WTC11 (cell line): ENCODE measurements at regions not wholly inside any gene's neighbourhood (a gene's known extent, or its start where the extent isn't known, plus 50 kb on each side); places are given as distances from the start of the nearest gene placed in this dataset.

Experiments
- ATAC-seq: fragments of 200-7000 bp; cut with Tn5 transposase; 2 replicates; pipeline ENCODE4 v1.10.0; 2021; ENCODE audit warnings: mild to moderate bottlenecking, moderate library complexity
- CTCF ChIA-PET: fragments of 300-600 bp; sonication (Branson Sonifier 250); formaldehyde crosslinking; loops from one replicate; lab custom pipeline; 2021; ENCODE audit warnings: antibody characterized with exemption; lab: Charles Lee
- POLR2A ChIA-PET: fragments of 350-600 bp; sonication (Branson Sonifier 250); formaldehyde crosslinking; loops from one replicate; lab custom pipeline; 2021; ENCODE audit warnings: antibody characterized with exemption; lab: Charles Lee
- DNase-seq: peaks from one replicate; pipeline ENCODE4 v3.0.0; 2021; ENCODE audit warnings: low spot score
- H3K27ac Mint-ChIP-seq: 2 replicates; pipeline ENCODE4 v1.8.0; 2021; ENCODE audit warnings: mixed read lengths
- H3K27me3 Mint-ChIP-seq: 2 replicates; pipeline ENCODE4 v1.8.0; 2021; ENCODE audit warnings: low read depth, mild to moderate bottlenecking, moderate library complexity, mixed read lengths
- H3K36me3 Mint-ChIP-seq: 2 replicates; pipeline ENCODE4 v1.8.0; 2021; ENCODE audit warnings: mixed read lengths
- H3K4me1 Mint-ChIP-seq: 2 replicates; pipeline ENCODE4 v1.8.0; 2022; ENCODE audit warnings: mixed read lengths
- H3K4me3 Mint-ChIP-seq: 2 replicates; pipeline ENCODE4 v1.8.0; 2021; ENCODE audit warnings: mild to moderate bottlenecking, moderate library complexity, mixed read lengths
- H3K9me3 Mint-ChIP-seq: 2 replicates; pipeline ENCODE4 v1.8.0; 2021; ENCODE audit warnings: mixed read lengths
- CREB1 ChIP-seq: sonication (generic); formaldehyde crosslinking; IDR thresholded peaks from 2 replicates; pipeline ENCODE4 v1.8.0; 2023; ENCODE audit warnings: mild to moderate bottlenecking, missing genetic modification reagents
- EMX1 ChIP-seq: fragments of 250-450 bp; sonication (Bioruptor Pico); IDR thresholded peaks from 2 replicates; pipeline ENCODE4 v1.8.0; 2021; ENCODE audit warnings: mild to moderate bottlenecking
- ESRRA ChIP-seq: sonication (generic); formaldehyde crosslinking; IDR thresholded peaks from 2 replicates; pipeline ENCODE4 v1.8.1; 2022; ENCODE audit warnings: mild to moderate bottlenecking, missing genetic modification reagents, borderline replicate concordance
- JUN ChIP-seq: sonication (generic); formaldehyde crosslinking; IDR thresholded peaks from 2 replicates; pipeline ENCODE4 v1.8.0; 2023; ENCODE audit warnings: mild to moderate bottlenecking, missing genetic modification reagents
- MXD4 ChIP-seq: fragments of 250-450 bp; sonication (Bioruptor Pico); IDR thresholded peaks from 2 replicates; pipeline ENCODE4 v1.8.0; 2021; ENCODE audit warnings: mild to moderate bottlenecking, moderate library complexity, borderline replicate concordance
- NFYB ChIP-seq: sonication (generic); formaldehyde crosslinking; conservative IDR thresholded peaks from 2 replicates; pipeline ENCODE4 v1.8.0; 2022; ENCODE audit warnings: low read depth, missing genetic modification reagents
- SOX15 ChIP-seq: fragments of 250-450 bp; sonication (Bioruptor Pico); IDR thresholded peaks from 2 replicates; pipeline ENCODE4 v1.9.0; 2021; ENCODE audit warnings: mild to moderate bottlenecking
- TCF7 ChIP-seq: sonication (generic); formaldehyde crosslinking; IDR thresholded peaks from 2 replicates; pipeline ENCODE4 v1.8.0; 2022; ENCODE audit warnings: mild to moderate bottlenecking, low read depth, missing genetic modification reagents, moderate library complexity
- TEAD1 ChIP-seq: sonication (generic); formaldehyde crosslinking; IDR thresholded peaks from 2 replicates; pipeline ENCODE4 v1.8.0; 2022; ENCODE audit warnings: mild to moderate bottlenecking, missing genetic modification reagents
- ZNF416 ChIP-seq: fragments of 250-450 bp; sonication (Bioruptor Pico); IDR thresholded peaks from 2 replicates; pipeline ENCODE4 v1.9.0; 2021; ENCODE audit warnings: mild to moderate bottlenecking, inconsistent platforms
- TF ChIP-seq, protein P1 (sequence below): sonication (generic); formaldehyde crosslinking; IDR thresholded peaks from 2 replicates; pipeline ENCODE4 v1.8.0; 2022; ENCODE audit warnings: mild to moderate bottlenecking, missing genetic modification reagents
- TF ChIP-seq, protein P2 (sequence below): sonication (generic); formaldehyde crosslinking; conservative IDR thresholded peaks from 2 replicates; pipeline ENCODE4 v1.8.1; 2022; ENCODE audit warnings: mild to moderate bottlenecking, missing genetic modification reagents
- TF ChIP-seq, protein P3 (sequence below): sonication (generic); formaldehyde crosslinking; IDR thresholded peaks from 2 replicates; pipeline ENCODE4 v1.8.0; 2022; ENCODE audit warnings: missing genetic modification reagents
- TF ChIP-seq, protein P4 (sequence below): sonication (generic); formaldehyde crosslinking; IDR thresholded peaks from 2 replicates; pipeline ENCODE4 v1.8.1; 2023; ENCODE audit warnings: mild to moderate bottlenecking, missing genetic modification reagents, moderate library complexity
- TF ChIP-seq, protein P5 (sequence below): fragments of 250-450 bp; sonication (Bioruptor Pico); conservative IDR thresholded peaks from 2 replicates; pipeline ENCODE4 v1.9.0; 2021; ENCODE audit warnings: mild to moderate bottlenecking
- TF ChIP-seq, protein P6 (sequence below): fragments of 200-600 bp; IDR thresholded peaks from 2 replicates; pipeline ENCODE4 v1.8.0; 2022; ENCODE audit warnings: antibody characterized with exemption

DNA sequence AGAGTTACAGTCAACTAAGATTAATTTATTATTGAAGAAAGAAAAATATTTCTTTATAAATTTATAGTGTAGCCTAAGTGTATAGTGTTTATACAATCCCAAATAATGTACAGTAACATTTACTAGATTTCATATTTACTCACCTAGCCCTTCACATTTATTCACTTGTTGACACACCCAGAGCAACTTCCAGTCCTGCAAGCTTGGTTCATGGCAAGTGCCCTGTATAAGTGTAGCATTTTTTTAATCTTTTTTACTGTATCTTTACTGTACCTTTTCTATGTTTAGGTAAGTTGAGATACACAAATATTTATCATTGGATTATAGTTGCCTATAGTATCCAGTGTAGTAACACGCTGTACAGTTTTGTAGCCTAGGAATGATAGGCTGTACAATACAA lies 119.9 kb downstream of the SPATA31D1 start:
- H3K4me1 Mint-ChIP-seq, result peaks cover 16% of the 10 kb centered on the region
- H3K27ac Mint-ChIP-seq, result no peak overlapping the region; the same call in 1 of the 2 replicates
- no peak for TF ChIP-seq TCF7 (CRISPR knock-in tag)
- TF ChIP-seq CREB1 (CRISPR knock-in tag), result no peak
- no peak for TF ChIP-seq ZNF416
- TF ChIP-seq, protein P1, sequence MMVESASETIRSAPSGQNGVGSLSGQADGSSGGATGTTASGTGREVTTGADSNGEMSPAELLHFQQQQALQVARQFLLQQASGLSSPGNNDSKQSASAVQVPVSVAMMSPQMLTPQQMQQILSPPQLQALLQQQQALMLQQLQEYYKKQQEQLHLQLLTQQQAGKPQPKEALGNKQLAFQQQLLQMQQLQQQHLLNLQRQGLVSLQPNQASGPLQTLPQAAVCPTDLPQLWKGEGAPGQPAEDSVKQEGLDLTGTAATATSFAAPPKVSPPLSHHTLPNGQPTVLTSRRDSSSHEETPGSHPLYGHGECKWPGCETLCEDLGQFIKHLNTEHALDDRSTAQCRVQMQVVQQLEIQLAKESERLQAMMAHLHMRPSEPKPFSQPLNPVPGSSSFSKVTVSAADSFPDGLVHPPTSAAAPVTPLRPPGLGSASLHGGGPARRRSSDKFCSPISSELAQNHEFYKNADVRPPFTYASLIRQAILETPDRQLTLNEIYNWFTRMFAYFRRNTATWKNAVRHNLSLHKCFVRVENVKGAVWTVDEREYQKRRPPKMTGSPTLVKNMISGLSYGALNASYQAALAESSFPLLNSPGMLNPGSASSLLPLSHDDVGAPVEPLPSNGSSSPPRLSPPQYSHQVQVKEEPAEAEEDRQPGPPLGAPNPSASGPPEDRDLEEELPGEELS (CRISPR knock-in tag), result no peak
- TF ChIP-seq MXD4 (CRISPR knock-in tag), result no peak
- no peak for TF ChIP-seq EMX1 (CRISPR knock-in tag)
- TF ChIP-seq, protein P2, sequence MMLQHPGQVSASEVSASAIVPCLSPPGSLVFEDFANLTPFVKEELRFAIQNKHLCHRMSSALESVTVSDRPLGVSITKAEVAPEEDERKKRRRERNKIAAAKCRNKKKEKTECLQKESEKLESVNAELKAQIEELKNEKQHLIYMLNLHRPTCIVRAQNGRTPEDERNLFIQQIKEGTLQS (CRISPR knock-in tag), result no peak
- TF ChIP-seq, protein P3, sequence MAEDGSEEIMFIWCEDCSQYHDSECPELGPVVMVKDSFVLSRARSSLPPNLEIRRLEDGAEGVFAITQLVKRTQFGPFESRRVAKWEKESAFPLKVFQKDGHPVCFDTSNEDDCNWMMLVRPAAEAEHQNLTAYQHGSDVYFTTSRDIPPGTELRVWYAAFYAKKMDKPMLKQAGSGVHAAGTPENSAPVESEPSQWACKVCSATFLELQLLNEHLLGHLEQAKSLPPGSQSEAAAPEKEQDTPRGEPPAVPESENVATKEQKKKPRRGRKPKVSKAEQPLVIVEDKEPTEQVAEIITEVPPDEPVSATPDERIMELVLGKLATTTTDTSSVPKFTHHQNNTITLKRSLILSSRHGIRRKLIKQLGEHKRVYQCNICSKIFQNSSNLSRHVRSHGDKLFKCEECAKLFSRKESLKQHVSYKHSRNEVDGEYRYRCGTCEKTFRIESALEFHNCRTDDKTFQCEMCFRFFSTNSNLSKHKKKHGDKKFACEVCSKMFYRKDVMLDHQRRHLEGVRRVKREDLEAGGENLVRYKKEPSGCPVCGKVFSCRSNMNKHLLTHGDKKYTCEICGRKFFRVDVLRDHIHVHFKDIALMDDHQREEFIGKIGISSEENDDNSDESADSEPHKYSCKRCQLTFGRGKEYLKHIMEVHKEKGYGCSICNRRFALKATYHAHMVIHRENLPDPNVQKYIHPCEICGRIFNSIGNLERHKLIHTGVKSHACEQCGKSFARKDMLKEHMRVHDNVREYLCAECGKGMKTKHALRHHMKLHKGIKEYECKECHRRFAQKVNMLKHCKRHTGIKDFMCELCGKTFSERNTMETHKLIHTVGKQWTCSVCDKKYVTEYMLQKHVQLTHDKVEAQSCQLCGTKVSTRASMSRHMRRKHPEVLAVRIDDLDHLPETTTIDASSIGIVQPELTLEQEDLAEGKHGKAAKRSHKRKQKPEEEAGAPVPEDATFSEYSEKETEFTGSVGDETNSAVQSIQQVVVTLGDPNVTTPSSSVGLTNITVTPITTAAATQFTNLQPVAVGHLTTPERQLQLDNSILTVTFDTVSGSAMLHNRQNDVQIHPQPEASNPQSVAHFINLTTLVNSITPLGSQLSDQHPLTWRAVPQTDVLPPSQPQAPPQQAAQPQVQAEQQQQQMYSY (CRISPR knock-in tag), result no peak
- TF ChIP-seq, protein P4, sequence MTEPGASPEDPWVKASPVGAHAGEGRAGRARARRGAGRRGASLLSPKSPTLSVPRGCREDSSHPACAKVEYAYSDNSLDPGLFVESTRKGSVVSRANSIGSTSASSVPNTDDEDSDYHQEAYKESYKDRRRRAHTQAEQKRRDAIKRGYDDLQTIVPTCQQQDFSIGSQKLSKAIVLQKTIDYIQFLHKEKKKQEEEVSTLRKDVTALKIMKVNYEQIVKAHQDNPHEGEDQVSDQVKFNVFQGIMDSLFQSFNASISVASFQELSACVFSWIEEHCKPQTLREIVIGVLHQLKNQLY (CRISPR knock-in tag), result no peak
- no peak for TF ChIP-seq SOX15 (CRISPR knock-in tag)
- no peak for TF ChIP-seq TEAD1 (CRISPR knock-in tag)
- no peak for TF ChIP-seq ESRRA (CRISPR knock-in tag)
- TF ChIP-seq, protein P5, sequence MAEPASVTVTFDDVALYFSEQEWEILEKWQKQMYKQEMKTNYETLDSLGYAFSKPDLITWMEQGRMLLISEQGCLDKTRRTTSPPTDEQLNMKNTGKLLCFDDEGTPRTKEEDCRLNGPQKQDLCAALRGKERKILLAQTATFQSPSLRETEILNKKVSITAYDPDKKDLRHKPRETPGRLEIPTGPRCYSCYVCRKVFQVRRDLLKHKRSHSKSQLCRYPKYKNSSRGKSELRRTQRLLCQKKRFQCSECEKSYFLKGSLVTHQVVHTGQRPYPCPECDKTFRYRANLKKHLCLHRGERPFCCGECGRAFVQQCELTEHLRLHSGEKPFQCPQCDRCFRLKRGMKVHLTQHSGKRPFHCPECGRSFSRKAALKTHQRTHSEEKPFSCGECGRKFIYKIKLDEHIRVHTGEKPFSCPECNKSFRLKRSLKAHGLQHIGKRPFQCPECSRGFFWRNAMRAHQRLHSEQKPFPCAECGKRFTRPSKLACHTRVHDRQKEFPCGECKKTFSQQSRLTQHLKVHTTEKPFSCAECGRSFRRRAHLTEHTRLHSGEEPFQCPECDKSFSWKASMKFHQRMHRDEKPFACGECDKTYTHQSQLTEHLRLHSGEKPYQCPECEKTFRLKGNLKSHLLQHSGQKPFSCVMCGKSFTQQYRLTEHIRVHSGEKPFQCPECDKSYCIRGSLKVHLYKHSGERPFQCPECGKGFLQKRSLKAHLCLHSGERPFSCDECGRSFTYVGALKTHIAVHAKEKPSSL, result no peak
- no peak for TF ChIP-seq NFYB (CRISPR knock-in tag)
- no peak for TF ChIP-seq JUN (CRISPR knock-in tag)
- TF ChIP-seq, protein P6, sequence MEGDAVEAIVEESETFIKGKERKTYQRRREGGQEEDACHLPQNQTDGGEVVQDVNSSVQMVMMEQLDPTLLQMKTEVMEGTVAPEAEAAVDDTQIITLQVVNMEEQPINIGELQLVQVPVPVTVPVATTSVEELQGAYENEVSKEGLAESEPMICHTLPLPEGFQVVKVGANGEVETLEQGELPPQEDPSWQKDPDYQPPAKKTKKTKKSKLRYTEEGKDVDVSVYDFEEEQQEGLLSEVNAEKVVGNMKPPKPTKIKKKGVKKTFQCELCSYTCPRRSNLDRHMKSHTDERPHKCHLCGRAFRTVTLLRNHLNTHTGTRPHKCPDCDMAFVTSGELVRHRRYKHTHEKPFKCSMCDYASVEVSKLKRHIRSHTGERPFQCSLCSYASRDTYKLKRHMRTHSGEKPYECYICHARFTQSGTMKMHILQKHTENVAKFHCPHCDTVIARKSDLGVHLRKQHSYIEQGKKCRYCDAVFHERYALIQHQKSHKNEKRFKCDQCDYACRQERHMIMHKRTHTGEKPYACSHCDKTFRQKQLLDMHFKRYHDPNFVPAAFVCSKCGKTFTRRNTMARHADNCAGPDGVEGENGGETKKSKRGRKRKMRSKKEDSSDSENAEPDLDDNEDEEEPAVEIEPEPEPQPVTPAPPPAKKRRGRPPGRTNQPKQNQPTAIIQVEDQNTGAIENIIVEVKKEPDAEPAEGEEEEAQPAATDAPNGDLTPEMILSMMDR, result no peak
- H3K4me3 Mint-ChIP-seq, result no peak overlapping the region
- POLR2A ChIA-PET, result interaction anchor here (0.6 kb wide), 1 partner anchor 849 kb away, joined by 4 read pairs; no protein-coding TSS in a partner anchor
- ATAC-seq (no peak), DNase-seq (no peak)
- no peaks in the 10 kb centered on the region for H3K27me3 Mint-ChIP-seq
- no peaks in the 10 kb centered on the region for H3K36me3 Mint-ChIP-seq
- CTCF ChIA-PET, result no interaction called here
- H3K9me3 Mint-ChIP-seq, result peaks cover 6% of the 10 kb centered on the region; the same call in 1 of the 2 replicates
